ENCODE measurements at regions not wholly inside any gene's neighbourhood (a gene's known extent, or its start where the extent isn't known, plus 50 kb on each side); places are given as distances from the start of the nearest gene placed in this dataset.
"Not testable (repeated sequence)": the region's sequence is repeated elsewhere in the genome, so short reads cannot be mapped to it uniquely, and the experiment has no call there.

GRCh38 chr20:29764922-29765610 lies 1492.4 kb upstream of the DEFB115 start:
- DNase-seq (ENCODE audit: low read depth, low spot score) (peak; percentile 65), ATAC-seq (peak; percentile 83; the same call in 1 of the 2 replicates)
- H3K4me3 ChIP-seq (ENCODE audit: low read depth in 2 of 2, low read length in 2 of 2) = peak overlapping the region; percentile 7 to 29; a peak in 2 of 4 replicates
- POLR2A ChIA-PET; H3K4me1 ChIP-seq (ENCODE audit: control insufficient read depth, insufficient read depth, low read length); H3K27me3 ChIP-seq (ENCODE audit: control insufficient read depth, insufficient read depth, low read length); H3K36me3 ChIP-seq (ENCODE audit: control insufficient read depth, insufficient read depth, low read length); CTCF ChIA-PET; H3K27ac ChIP-seq (ENCODE audit: low read length); H3K9me3 ChIP-seq (ENCODE audit: control insufficient read depth, insufficient read depth, low read depth, low read length); BruUV-seq (replicated peaks); in situ Hi-C loops (cut with HindIII; ENCODE audit: low pct_unique_long_range_greater_than_20kb, low sequenced_read_pairs): not testable (repeated sequence)
- TF ChIP-seq CTCF (IDR thresholded peaks at IDR 0.05) = peak; percentile 86
- intact Hi-C loops (cut with micrococcal nuclease; ENCODE audit: unreplicated experiment) = loop anchor here (5.0 to 10.0 kb wide), 3 partner anchors 130 to 320 kb away; no protein-coding TSS in a partner anchor

- in situ Hi-C loops (cut with HindIII; ENCODE audit: low pct_unique_long_range_greater_than_20kb, low sequenced_read_pairs); DNase-seq (ENCODE audit: low read depth, low spot score); H3K4me3 ChIP-seq (ENCODE audit: low read depth in 2 of 2, low read length in 2 of 2); BruUV-seq (replicated peaks); intact Hi-C loops (cut with micrococcal nuclease; ENCODE audit: unreplicated experiment); ATAC-seq; H3K36me3 ChIP-seq (ENCODE audit: control insufficient read depth, insufficient read depth, low read length); POLR2A ChIA-PET; H3K4me1 ChIP-seq (ENCODE audit: control insufficient read depth, insufficient read depth, low read length); CTCF ChIA-PET; H3K9me3 ChIP-seq (ENCODE audit: control insufficient read depth, insufficient read depth, low read depth, low read length); H3K27ac ChIP-seq (ENCODE audit: low read length); H3K27me3 ChIP-seq (ENCODE audit: control insufficient read depth, insufficient read depth, low read length): not testable (repeated sequence)
Observed at GRCh38 chr20:29778033-29778432, 1479.4 kb upstream of the DEFB115 start.

- intact Hi-C loops (cut with micrococcal nuclease; ENCODE audit: unreplicated experiment); ATAC-seq; CTCF ChIA-PET; DNase-seq (ENCODE audit: low read depth, low spot score); BruUV-seq (replicated peaks); H3K4me3 ChIP-seq (ENCODE audit: low read depth in 2 of 2, low read length in 2 of 2); H3K27me3 ChIP-seq (ENCODE audit: control insufficient read depth, insufficient read depth, low read length); H3K9me3 ChIP-seq (ENCODE audit: control insufficient read depth, insufficient read depth, low read depth, low read length); H3K36me3 ChIP-seq (ENCODE audit: control insufficient read depth, insufficient read depth, low read length); H3K27ac ChIP-seq (ENCODE audit: low read length); POLR2A ChIA-PET; in situ Hi-C loops (cut with HindIII; ENCODE audit: low pct_unique_long_range_greater_than_20kb, low sequenced_read_pairs); H3K4me1 ChIP-seq (ENCODE audit: control insufficient read depth, insufficient read depth, low read length): not testable (repeated sequence)
Observed at GRCh38 chr20:29781217-29781616, 1476.2 kb upstream of the DEFB115 start.

- POLR2A ChIA-PET; ATAC-seq; H3K4me3 ChIP-seq (ENCODE audit: low read depth in 2 of 2, low read length in 2 of 2); H3K27ac ChIP-seq (ENCODE audit: low read length); BruUV-seq (replicated peaks); intact Hi-C loops (cut with micrococcal nuclease; ENCODE audit: unreplicated experiment); in situ Hi-C loops (cut with HindIII; ENCODE audit: low pct_unique_long_range_greater_than_20kb, low sequenced_read_pairs); H3K4me1 ChIP-seq (ENCODE audit: control insufficient read depth, insufficient read depth, low read length); H3K9me3 ChIP-seq (ENCODE audit: control insufficient read depth, insufficient read depth, low read depth, low read length); H3K36me3 ChIP-seq (ENCODE audit: control insufficient read depth, insufficient read depth, low read length); H3K27me3 ChIP-seq (ENCODE audit: control insufficient read depth, insufficient read depth, low read length); CTCF ChIA-PET; DNase-seq (ENCODE audit: low read depth, low spot score): not testable (repeated sequence)
Observed at GRCh38 chr20:29781891-29782290, 1475.6 kb upstream of the DEFB115 start.

- H3K4me1 ChIP-seq (ENCODE audit: control insufficient read depth, insufficient read depth, low read length); intact Hi-C loops (cut with micrococcal nuclease; ENCODE audit: unreplicated experiment); ATAC-seq; H3K36me3 ChIP-seq (ENCODE audit: control insufficient read depth, insufficient read depth, low read length); H3K27ac ChIP-seq (ENCODE audit: low read length); CTCF ChIA-PET; in situ Hi-C loops (cut with HindIII; ENCODE audit: low pct_unique_long_range_greater_than_20kb, low sequenced_read_pairs); DNase-seq (ENCODE audit: low read depth, low spot score); H3K4me3 ChIP-seq (ENCODE audit: low read depth in 2 of 2, low read length in 2 of 2); H3K9me3 ChIP-seq (ENCODE audit: control insufficient read depth, insufficient read depth, low read depth, low read length); H3K27me3 ChIP-seq (ENCODE audit: control insufficient read depth, insufficient read depth, low read length); POLR2A ChIA-PET; BruUV-seq (replicated peaks): not testable (repeated sequence)
Observed at GRCh38 chr20:29787456-29787855, 1470.0 kb upstream of the DEFB115 start.

Measured in Panc1 (cell line).